K562 (cell line): ENCODE measurements at regions not wholly inside any gene's neighbourhood (a gene's known extent, or its start where the extent isn't known, plus 50 kb on each side); places are given as distances from the start of the nearest gene placed in this dataset.

Source experiments
- ATF1 ChIP-seq, 2 experiments: fragments of 450-650 bp in 1 of 2; IDR thresholded peaks; 2 replicates each; pipeline ENCODE4 v1.6.1; 2016; ENCODE audit warnings: missing compliant biosample characterization in 1 of 2, missing genetic modification characterization in 1 of 2
- CTBP1 ChIP-seq: fragments of 450-650 bp; IDR thresholded peaks from 2 replicates; pipeline ENCODE4 v1.6.1; 2016; ENCODE audit warnings: borderline replicate concordance
- DACH1 ChIP-seq: fragments of 450-650 bp; IDR thresholded peaks from 2 replicates; pipeline ENCODE4 v1.6.1; 2018; ENCODE audit not compliant: partially characterized antibody
- DPF2 ChIP-seq: fragments of 450-650 bp; IDR thresholded peaks from 2 replicates; pipeline ENCODE4 v1.6.1; 2016
- EP300 ChIP-seq: IDR thresholded peaks from 2 replicates; pipeline ENCODE4 v1.6.1; 2012; ENCODE audit warnings: low read length, improper control_type of control experiment
- EP400 ChIP-seq: fragments of 450-650 bp; IDR thresholded peaks from 2 replicates; pipeline ENCODE4 v1.6.1; 2017; ENCODE audit warnings: antibody characterized with exemption, mild to moderate bottlenecking, moderate library complexity
- FOXP1 ChIP-seq: sonication (generic); formaldehyde crosslinking; IDR thresholded peaks from 2 replicates; pipeline ENCODE4 v1.8.0; 2022; ENCODE audit warnings: mild to moderate bottlenecking, missing genetic modification reagents
- KAT2B ChIP-seq: IDR thresholded peaks from one replicate; pipeline ENCODE4 v1.6.1; 2012; ENCODE audit warnings: low read depth, mild to moderate bottlenecking, control low read depth, inconsistent platforms, low read length, moderate library complexity
- KDM1A ChIP-seq, 2 experiments: fragments of 450-650 bp; IDR thresholded peaks; 2 replicates each; pipeline ENCODE4 v1.6.1; 2016; ENCODE audit warnings: mild to moderate bottlenecking in 2 of 2
- KDM5B ChIP-seq: fragments of 200-600 bp; sonication (generic); IDR thresholded peaks from 2 replicates; pipeline ENCODE4 v1.6.1; 2012; ENCODE audit warnings: low read depth, mild to moderate bottlenecking, moderate library complexity, low read length, control low read depth, inconsistent platforms; ENCODE audit not compliant: insufficient replicate concordance
- L3MBTL2 ChIP-seq: fragments of 450-650 bp; IDR thresholded peaks from 2 replicates; pipeline ENCODE4 v1.6.1; 2016; ENCODE audit warnings: mild to moderate bottlenecking, moderate library complexity
- LEF1 ChIP-seq: fragments of 450-650 bp; IDR thresholded peaks from 2 replicates; pipeline ENCODE4 v1.6.1; 2016; ENCODE audit warnings: mild to moderate bottlenecking
- MEIS2 ChIP-seq: fragments of 450-650 bp; IDR thresholded peaks from 2 replicates; pipeline ENCODE4 v1.6.1; 2014; ENCODE audit warnings: mild to moderate bottlenecking; ENCODE audit not compliant: partially characterized antibody
- NCOR1 ChIP-seq: fragments of 450-650 bp; IDR thresholded peaks from 2 replicates; pipeline ENCODE4 v1.6.1; 2016; ENCODE audit warnings: mild to moderate bottlenecking, moderate library complexity
- PKNOX1 ChIP-seq: fragments of 450-650 bp; IDR thresholded peaks from 2 replicates; pipeline ENCODE4 v1.6.1; 2016
- PPARD ChIP-seq: fragments of 250-450 bp; sonication (Bioruptor Pico); IDR thresholded peaks from 2 replicates; pipeline ENCODE4 v1.8.0; 2022; ENCODE audit warnings: inconsistent platforms, mild to moderate bottlenecking, moderate library complexity
- SOX6 ChIP-seq: fragments of 450-650 bp; IDR thresholded peaks from 2 replicates; pipeline ENCODE4 v1.6.1; 2014; ENCODE audit warnings: mild to moderate bottlenecking
- SUPT5H ChIP-seq: fragments of 450-650 bp; IDR thresholded peaks from 2 replicates; pipeline ENCODE4 v1.6.1; 2016
- TAL1 ChIP-seq: fragments of 450-650 bp; IDR thresholded peaks from 2 replicates; pipeline ENCODE4 v1.6.1; 2016; ENCODE audit warnings: mild to moderate bottlenecking
- THRB ChIP-seq: fragments of 450-650 bp; formaldehyde crosslinking; conservative IDR thresholded peaks from 2 replicates; pipeline ENCODE4 v1.4.0; 2022; ENCODE audit warnings: mild to moderate bottlenecking, missing genetic modification characterization
- ZEB2 ChIP-seq: fragments of 450-650 bp; IDR thresholded peaks from 2 replicates; pipeline ENCODE4 v1.6.1; 2016
- ZNF79 ChIP-seq: fragments of 250-450 bp; sonication (Bioruptor Pico); IDR thresholded peaks from 2 replicates; pipeline ENCODE4 v1.4.0; 2020; ENCODE audit warnings: low read depth, mild to moderate bottlenecking, moderate library complexity
- TF ChIP-seq, protein P1 (sequence below), 2 experiments: IDR thresholded peaks in 1 of 2; conservative IDR thresholded peaks in 1 of 2; 2 replicates each; pipeline ENCODE4 v1.6.1; 2016; ENCODE audit warnings: low read depth in 2 of 2, mild to moderate bottlenecking in 1 of 2, missing compliant biosample characterization in 1 of 2, missing genetic modification characterization in 1 of 2, moderate library complexity in 1 of 2
- TF ChIP-seq, protein P2 (sequence below): sonication (generic); formaldehyde crosslinking; IDR thresholded peaks from 2 replicates; pipeline ENCODE4 v1.9.0; 2022; ENCODE audit warnings: mild to moderate bottlenecking, missing genetic modification reagents

- peak; percentile 54 for TF ChIP-seq SUPT5H
- no peak for TF ChIP-seq PPARD (CRISPR knock-in tag)
- TF ChIP-seq ATF1 (CRISPR knock-in tag; IDR thresholded peaks at IDR 0.05), result no peak
- TF ChIP-seq ATF1 (tag; IDR thresholded peaks at IDR 0.05), result peak; percentile 32; the same call in 1 of the 2 replicates
- TF ChIP-seq DPF2, result peak; percentile 19; the same call in 1 of the 2 replicates
- TF ChIP-seq DACH1, result no peak
- peak; percentile 90 for TF ChIP-seq MEIS2
- peak; percentile 39; the same call in 1 of the 2 replicates for TF ChIP-seq ZEB2
- no peak for TF ChIP-seq KDM5B
- TF ChIP-seq, protein P1, sequence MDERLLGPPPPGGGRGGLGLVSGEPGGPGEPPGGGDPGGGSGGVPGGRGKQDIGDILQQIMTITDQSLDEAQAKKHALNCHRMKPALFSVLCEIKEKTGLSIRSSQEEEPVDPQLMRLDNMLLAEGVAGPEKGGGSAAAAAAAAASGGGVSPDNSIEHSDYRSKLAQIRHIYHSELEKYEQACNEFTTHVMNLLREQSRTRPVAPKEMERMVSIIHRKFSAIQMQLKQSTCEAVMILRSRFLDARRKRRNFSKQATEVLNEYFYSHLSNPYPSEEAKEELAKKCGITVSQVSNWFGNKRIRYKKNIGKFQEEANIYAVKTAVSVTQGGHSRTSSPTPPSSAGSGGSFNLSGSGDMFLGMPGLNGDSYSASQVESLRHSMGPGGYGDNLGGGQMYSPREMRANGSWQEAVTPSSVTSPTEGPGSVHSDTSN (CRISPR knock-in tag; IDR thresholded peaks at IDR 0.05; ENCODE audit: low read depth), result no peak
- TF ChIP-seq, protein P1 (tag; conservative IDR thresholded peaks at IDR 0.05; ENCODE audit: low read depth), result peak; percentile 93
- peak; percentile 84 for TF ChIP-seq L3MBTL2
- 0 out of 2 replicates have a peak, but pooled peaks have one; percentile 13 for TF ChIP-seq PKNOX1
- TF ChIP-seq SOX6, result no peak
- no peak for TF ChIP-seq FOXP1 (CRISPR knock-in tag)
- peak; percentile 60 for TF ChIP-seq CTBP1
- no peak for TF ChIP-seq EP300
- TF ChIP-seq ZNF79 (CRISPR knock-in tag), result no peak
- TF ChIP-seq TAL1, result peak; percentile 19; the same call in 1 of the 2 replicates
- peak; percentile 29; the same call in 1 of the 2 replicates for TF ChIP-seq EP400
- 0 out of 2 replicates have a peak, but pooled peaks have one; percentile 10 for TF ChIP-seq THRB (CRISPR knock-in tag)
- 0 out of 2 replicates have a peak, but pooled peaks have one; percentile 22 for TF ChIP-seq NCOR1
- TF ChIP-seq, protein P2, sequence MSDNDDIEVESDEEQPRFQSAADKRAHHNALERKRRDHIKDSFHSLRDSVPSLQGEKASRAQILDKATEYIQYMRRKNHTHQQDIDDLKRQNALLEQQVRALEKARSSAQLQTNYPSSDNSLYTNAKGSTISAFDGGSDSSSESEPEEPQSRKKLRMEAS (CRISPR knock-in tag), result 0 out of 2 replicates have a peak, but pooled peaks have one; percentile 9
- TF ChIP-seq KAT2B, result no peak
- peak; percentile 29 to 39; a peak in 2 of 4 replicates for TF ChIP-seq KDM1A (IDR thresholded peaks at IDR 0.05)
- peak; percentile 32; the same call in 1 of the 2 replicates for TF ChIP-seq LEF1
These were observed 742.4 kb downstream of the GALR1 start (continued) for GRCh38 chr18:77992057-77992456.
